Right cardiac atrium (tissue), 5 donors: ENCODE measurements at regions not wholly inside any gene's neighbourhood (a gene's known extent, or its start where the extent isn't known, plus 50 kb on each side); places are given as distances from the start of the nearest gene placed in this dataset.

ENCODE experiments used
- ATAC-seq, 2 donors: fragments of 200-7000 bp; cut with Tn5 transposase; one replicate each; pipeline versions ENCODE4 v1.8.0 to v1.9.1; 2020; ENCODE audit warnings: moderate library complexity in 2 of 2, mild to moderate bottlenecking in 1 of 2
- DNase-seq, 3 donors: peaks; one replicate each; pipeline ENCODE4 v3.0.0-alpha.2; 2020
- H3K27ac ChIP-seq: one replicate; pipeline ENCODE4 v1.5.1; 2013; ENCODE audit warnings: mild to moderate bottlenecking, low read length, control low read depth, moderate library complexity
- H3K27me3 ChIP-seq: one replicate; pipeline ENCODE4 v1.6.1; 2013; ENCODE audit not compliant: control insufficient read depth, insufficient read depth
- H3K4me1 ChIP-seq: one replicate; pipeline ENCODE4 v1.6.1; 2013; ENCODE audit warnings: low read length; ENCODE audit not compliant: control insufficient read depth, insufficient read depth
- H3K4me3 ChIP-seq: one replicate; pipeline ENCODE4 v1.5.1; 2013; ENCODE audit warnings: low read length, control low read depth
- H3K9me3 ChIP-seq: one replicate; pipeline ENCODE4 v1.6.1; 2013; ENCODE audit warnings: low read length; ENCODE audit not compliant: control insufficient read depth
- WGBS: extraction: QIAGEN DNeasy Blood & Tissue Kit; methylation state at CpG from one replicate; pipeline ENCODE4 v1.1.7; 2013; 5-methylcytosine and 5-hydroxymethylcytosine counted together
- intact Hi-C, 4 donors: fragments of 100-400 bp; cut with DNase I; formaldehyde crosslinking; loops; one replicate each; pipeline versions ENCODE4 v1.11.0 to v1.14.0; 2022 to 2023
- donor health status: healthy with polysubstance abuse.
- donor health status: DM: no; HTN: yes; CAD: no.
- donor health status: DM: no; HTN: no; CAD: no.
- donor health status: DM: no; HTN: yes; CAD: no; lungs with severe emphysema.
- donor health status: DM: yes; HTN: yes; CAD: no.

DNA sequence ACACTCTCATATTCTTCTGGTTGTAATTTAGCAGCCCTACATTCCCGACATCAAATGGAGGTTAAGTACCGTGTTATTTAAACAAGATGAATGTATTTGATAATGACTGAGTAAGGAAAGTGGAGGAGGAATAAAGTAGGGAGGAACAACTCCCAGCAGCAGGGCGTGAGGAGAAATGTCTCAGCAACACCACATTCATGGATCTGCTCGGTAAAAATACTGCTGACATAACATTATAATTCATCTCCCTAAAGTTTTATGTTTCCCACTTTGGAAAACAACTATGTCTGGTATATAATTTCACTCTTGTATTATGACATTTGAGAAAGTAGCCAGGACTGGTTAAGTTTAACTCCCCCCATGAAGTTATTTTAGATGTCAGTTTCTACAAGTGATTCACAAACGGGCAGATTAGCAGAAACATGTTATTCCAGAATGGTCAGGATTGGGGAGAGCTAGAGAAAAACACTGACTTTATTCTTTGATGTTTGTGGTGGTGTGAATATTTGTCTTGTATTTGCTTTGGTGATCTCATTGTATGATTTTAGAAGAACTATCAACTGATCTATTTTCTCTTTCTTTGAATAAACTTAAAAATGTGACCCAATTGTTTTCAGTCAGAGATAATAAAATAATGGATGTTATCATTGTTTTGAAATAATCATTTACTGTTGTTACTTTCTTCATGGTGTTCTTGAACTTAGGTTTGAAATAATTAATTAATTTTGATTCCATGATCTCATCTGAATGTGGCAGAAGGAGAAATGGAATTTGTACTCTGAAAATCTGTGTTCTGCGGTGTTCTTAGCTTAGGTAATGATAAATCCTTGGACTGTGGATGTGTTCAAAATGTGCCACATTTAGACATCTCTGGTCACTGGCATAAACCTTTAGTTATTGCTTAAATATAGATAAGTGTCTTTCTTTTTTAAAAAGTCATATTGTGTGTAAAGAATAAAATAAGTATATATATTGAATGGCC is 303.6 kb upstream of the ZNF608 start:
- intact Hi-C loops = no loop called here
- H3K27me3 ChIP-seq = no peaks in the 10 kb centered on the region
- no peaks in the 10 kb centered on the region for H3K4me1 ChIP-seq
- WGBS = 88% methylated on average over 6 of the region's 6 CpGs
- DNase-seq (no peak), ATAC-seq (no peak)
- H3K9me3 ChIP-seq = no peaks in the 10 kb centered on the region
- no peak overlapping the region for H3K27ac ChIP-seq
- H3K4me3 ChIP-seq = no peak overlapping the region

DNA sequence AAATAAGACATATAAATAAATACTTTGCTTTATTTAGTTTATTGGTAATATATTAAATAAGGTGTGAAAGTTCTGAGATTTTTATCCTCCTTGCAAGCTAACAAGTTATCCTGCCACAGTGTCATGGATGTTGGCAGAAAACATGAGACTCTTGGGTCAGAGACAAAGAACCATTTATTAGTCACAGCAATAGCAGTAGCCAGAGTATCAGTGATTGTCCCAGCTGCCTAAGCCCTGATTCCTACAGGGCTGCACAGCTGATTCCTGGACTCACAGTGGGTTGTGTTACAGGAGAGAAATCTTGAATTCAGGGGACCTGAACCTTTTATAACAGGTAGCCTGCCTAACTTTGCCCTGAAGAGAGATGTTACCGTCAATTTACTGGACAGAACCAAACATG is 304.5 kb upstream of the ZNF608 start:
- ATAC-seq = no peak

DNA sequence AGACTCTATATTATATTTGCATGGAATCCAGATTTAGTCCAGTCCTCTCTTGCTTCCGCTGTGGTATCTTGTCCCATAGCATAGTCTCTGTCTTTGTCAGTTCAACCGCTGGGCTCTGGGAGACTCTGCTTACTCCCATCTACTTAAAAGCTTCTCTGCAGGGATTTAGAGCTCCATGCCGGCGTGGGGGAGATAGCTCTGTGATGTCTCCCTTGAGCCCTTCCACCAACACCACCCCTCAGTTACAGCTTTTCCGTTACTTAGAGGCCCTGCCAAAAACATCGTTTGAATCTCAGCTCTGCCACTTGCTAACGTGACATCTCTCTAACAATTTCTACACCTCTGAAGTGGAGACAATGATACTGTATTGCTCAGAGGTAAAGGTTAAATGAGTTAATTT is 306.1 kb upstream of the ZNF608 start:
- H3K9me3 ChIP-seq = no peaks in the 10 kb centered on the region
- peak; percentile 37 to 63 for ATAC-seq
- WGBS = 66% methylated on average over 7 of the region's 7 CpGs
- H3K4me3 ChIP-seq = no peak overlapping the region
- DNase-seq = peak in 1 of 3 donors; percentile 37
- H3K27ac ChIP-seq = no peak overlapping the region
- no peaks in the 10 kb centered on the region for H3K27me3 ChIP-seq
- no peaks in the 10 kb centered on the region for H3K4me1 ChIP-seq
- intact Hi-C loops = no loop called here

More for the DNA sequence above, 304.5 kb upstream of the ZNF608 start:
- no peaks in the 10 kb centered on the region for H3K4me1 ChIP-seq
- H3K27me3 ChIP-seq = no peaks in the 10 kb centered on the region
- intact Hi-C loops = no loop called here
- no peak overlapping the region for H3K4me3 ChIP-seq
- H3K9me3 ChIP-seq = no peaks in the 10 kb centered on the region
- 100% methylated on average over 1 of the region's 1 CpG for WGBS
- no peak overlapping the region for H3K27ac ChIP-seq
- DNase-seq = no peak

DNA sequence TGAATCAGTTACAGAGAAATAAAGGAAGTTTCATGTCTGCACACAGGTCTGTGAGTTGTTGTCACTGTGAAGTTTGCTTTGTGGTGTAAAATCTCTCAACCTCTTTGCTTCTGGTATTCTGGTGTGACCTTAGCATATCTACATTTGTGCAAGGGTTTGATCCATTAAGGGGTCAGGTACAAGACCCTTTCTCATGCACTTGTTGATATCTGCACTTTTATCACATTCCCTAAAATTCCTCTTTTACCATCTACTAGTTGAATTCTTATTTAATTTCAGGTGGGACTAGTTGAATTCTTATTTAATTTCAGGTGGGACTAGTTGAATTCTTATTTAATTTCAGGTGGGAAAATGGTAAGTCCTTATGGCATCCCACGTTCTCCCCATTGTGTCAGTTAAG is 306.7 kb upstream of the ZNF608 start:
- H3K9me3 ChIP-seq = no peaks in the 10 kb centered on the region
- no peaks in the 10 kb centered on the region for H3K27me3 ChIP-seq
- H3K4me1 ChIP-seq = no peaks in the 10 kb centered on the region
- no peak overlapping the region for H3K4me3 ChIP-seq
- DNase-seq (no peak), ATAC-seq (no peak)
- 90% methylated on average over 1 of the region's 1 CpG for WGBS
- no peak overlapping the region for H3K27ac ChIP-seq
- intact Hi-C loops = no loop called here

DNA sequence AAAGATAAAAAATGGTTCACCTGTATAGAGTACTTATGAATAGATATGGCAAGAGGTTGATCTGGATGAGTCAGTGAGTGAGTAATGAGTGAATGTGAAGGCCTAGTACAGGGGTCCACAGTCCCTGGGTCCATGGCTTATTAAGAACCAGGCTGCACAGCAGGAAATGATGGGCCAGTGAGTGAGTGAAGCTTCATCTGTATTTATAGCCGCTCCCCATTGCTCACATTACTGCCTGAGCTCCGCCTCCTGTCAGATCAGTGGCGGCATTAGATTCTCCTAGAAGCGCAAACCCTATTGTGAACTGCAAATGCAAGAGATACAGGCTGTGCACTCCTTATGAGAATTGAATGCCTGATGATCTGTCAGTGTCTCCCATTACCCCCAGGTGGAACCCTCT is 307.7 kb upstream of the ZNF608 start:
- 98% methylated on average over 4 of the region's 4 CpGs for WGBS
- H3K4me3 ChIP-seq = no peak overlapping the region
- ATAC-seq = no peak
- H3K4me1 ChIP-seq = no peaks in the 10 kb centered on the region
- H3K27ac ChIP-seq = no peak overlapping the region
- H3K27me3 ChIP-seq = no peaks in the 10 kb centered on the region
- no peaks in the 10 kb centered on the region for H3K9me3 ChIP-seq
- intact Hi-C loops = no loop called here
- no peak for DNase-seq

DNA sequence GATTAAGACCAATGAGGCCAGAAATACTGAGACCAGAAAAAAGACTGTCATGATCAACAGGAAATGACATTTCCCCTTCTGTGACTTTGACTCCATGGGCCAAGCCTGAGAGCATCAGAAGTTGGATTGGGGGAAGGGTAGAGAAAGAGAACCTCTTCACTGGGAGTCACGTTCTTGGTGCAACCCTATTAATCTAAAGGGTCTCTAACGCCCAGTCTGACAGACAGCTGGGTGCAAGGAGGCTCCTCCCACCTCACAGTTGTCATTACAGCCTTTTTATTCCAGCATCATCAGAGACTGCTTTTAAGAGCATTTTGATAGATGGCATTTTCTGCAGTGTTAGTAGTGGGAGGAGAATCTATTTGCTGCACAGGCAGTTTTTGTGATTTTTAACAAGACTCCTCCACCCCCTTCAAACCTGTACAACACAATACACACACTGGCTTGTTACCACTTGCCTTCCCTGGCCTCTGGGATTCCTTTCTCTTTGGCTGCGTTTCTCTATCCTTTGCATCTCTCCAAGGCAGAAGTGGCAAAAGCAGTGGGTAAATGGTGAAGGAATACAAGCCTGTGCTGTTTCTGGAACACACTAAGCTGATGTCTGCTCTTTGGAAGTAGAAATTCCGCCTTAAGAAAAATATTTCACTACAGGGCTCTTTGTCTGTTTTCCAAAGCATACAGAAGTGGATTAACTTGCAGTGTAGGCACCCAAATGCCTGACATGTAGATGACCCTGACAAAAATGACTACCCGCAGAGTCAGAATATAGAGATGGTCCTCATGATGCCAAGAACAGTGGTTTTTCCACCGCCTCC is 310.4 kb upstream of the ZNF608 start:
- 80% methylated on average over 6 of the region's 6 CpGs for WGBS

DNA sequence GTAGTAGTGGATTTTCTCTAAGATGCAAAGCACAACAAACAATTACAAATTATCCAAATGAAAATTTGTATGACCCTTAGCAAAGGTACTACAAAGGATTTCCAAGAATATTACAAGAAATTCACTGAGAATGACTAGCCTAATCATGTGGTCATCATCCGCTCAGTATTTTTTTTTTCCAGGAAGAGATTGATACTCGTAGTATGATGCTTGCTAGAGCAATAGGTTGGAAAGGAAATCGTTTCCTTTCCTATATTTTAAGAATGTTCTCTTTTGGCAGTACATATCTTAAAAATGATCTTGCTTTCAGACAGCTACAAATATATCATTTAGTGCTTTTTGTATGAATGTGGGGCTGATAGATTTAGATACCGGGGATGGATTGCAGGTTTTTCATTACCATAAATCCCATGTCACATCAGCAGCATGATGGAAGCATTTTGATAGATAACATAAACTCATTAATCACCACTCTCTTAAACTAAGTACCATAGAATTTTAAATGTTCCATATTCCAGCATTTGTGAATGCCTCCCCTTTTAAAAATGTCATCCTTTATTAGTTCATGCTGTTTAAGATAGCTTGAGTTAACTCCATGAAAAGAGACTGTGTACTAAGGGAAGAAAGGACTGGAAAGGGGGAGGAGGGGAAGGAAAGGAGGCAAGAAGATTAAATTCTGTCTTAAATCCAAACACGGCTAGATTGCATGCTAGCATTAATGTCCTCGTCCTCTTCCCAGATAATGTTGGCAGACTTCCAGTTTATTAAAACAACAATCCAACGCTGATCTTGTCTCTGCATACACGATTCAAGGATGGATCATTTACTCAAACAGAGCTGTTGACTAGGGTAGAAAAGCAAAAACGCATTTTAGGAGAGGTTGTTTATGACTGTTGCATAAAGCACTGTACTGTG is 311.7 kb upstream of the ZNF608 start:
- no peak for DNase-seq
- no peaks in the 10 kb centered on the region for H3K27me3 ChIP-seq
- no peak for ATAC-seq
- WGBS = 24% methylated on average over 9 of the region's 9 CpGs
- intact Hi-C loops = no loop called here
- no peaks in the 10 kb centered on the region for H3K9me3 ChIP-seq
- H3K27ac ChIP-seq = no peak overlapping the region
- H3K4me1 ChIP-seq = no peaks in the 10 kb centered on the region
- no peak overlapping the region for H3K4me3 ChIP-seq

More for the DNA sequence above, 310.4 kb upstream of the ZNF608 start:
- Histone ChIP-seq H3K4me3 (no peak overlapping the region), H3K9me3 (no peaks in the 10 kb centered on the region), H3K4me1 (no peaks in the 10 kb centered on the region), H3K27ac (no peak overlapping the region), H3K27me3 (no peaks in the 10 kb centered on the region)
- DNase-seq = no peak
- no peak for ATAC-seq
- intact Hi-C loops = no loop called here

DNA sequence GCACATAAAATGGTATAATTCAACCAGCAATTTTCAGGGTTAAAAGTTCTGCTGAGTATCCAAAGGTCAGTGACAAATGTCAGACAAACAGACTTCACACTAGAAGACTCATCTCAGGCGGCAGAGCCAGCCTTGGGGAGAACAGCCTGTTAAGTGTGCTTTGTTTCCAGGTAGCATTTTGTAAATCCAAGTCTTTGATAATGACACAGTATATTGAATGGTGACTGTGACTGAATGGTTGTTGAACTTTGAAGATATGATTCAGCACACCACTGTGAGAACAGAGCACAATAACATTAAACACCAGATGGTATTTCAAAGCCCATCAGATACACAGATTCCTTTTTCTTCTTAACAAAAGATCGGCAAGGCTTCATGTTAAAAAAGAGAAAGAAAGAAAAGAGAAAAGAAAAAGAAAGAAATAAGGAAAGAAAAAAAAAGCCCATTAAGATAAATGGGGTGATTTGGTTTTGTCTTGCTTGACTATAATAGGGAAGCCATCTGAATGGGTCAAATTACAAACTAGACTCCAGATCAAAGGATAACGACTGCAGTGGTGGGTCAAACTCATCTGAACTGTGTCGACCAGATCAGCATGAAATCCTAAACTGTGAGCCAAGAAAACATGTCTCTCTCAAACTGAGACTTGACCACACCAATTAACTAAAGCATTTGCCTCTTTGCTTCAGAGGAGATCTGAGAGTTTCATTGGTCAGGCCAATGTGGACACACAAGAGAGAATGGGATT is 313.0 kb upstream of the ZNF608 start:
- 55% methylated on average over 4 of the region's 4 CpGs for WGBS

DNA sequence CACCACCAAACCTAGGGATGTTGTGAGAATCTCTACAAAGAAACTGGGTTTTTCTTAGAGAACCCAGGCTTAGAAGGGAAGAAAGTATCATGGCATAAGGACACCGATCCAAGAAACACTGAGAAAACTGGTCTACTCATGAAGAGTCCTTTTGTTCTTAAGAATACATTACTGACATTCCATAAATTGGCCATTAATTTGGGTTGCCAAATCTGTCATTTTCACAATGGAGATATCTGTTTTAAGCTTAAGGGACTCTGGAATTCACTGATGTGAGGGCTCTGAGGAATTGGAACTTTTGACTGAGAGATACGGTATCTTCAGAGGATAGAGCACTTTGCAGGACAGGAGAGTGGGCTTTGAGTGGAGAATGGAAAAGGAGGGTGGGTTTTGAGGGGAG is 315.3 kb upstream of the ZNF608 start:
- DNase-seq (no peak), ATAC-seq (no peak)
- intact Hi-C loops = no loop called here
- Histone ChIP-seq H3K27me3 (no peaks in the 10 kb centered on the region), H3K4me3 (no peak overlapping the region), H3K27ac (no peak overlapping the region), H3K9me3 (no peaks in the 10 kb centered on the region), H3K4me1 (no peaks in the 10 kb centered on the region)
- WGBS = 91% methylated on average over 2 of the region's 2 CpGs

More for the DNA sequence above, 313.0 kb upstream of the ZNF608 start:
- DNase-seq (no peak), ATAC-seq (no peak)
- H3K27me3 ChIP-seq = no peaks in the 10 kb centered on the region
- no peak overlapping the region for H3K27ac ChIP-seq
- H3K4me1 ChIP-seq = no peaks in the 10 kb centered on the region
- no peaks in the 10 kb centered on the region for H3K9me3 ChIP-seq
- intact Hi-C loops = no loop called here
- no peak overlapping the region for H3K4me3 ChIP-seq
